IPS-20b (cell line): ENCODE measurements at regions not wholly inside any gene's neighbourhood (a gene's known extent, or its start where the extent isn't known, plus 50 kb on each side); places are given as distances from the start of the nearest gene placed in this dataset.
A peak's percentile ranks its signal among the peaks of the same experiment; 100 is the strongest.

Experiments
- H3K27ac ChIP-seq: one replicate; pipeline ENCODE4 v1.5.1; 2013; ENCODE audit warnings: low read length
- H3K27me3 ChIP-seq: 2 replicates; pipeline ENCODE4 v1.6.1; 2013; ENCODE audit warnings: mild to moderate bottlenecking, low read length, inconsistent platforms; ENCODE audit not compliant: insufficient read depth
- H3K36me3 ChIP-seq: 2 replicates; pipeline ENCODE4 v1.6.1; 2013; ENCODE audit warnings: low read depth, mild to moderate bottlenecking, inconsistent platforms, low read length, moderate library complexity; ENCODE audit not compliant: insufficient read depth
- H3K4me1 ChIP-seq: 2 replicates; pipeline ENCODE4 v1.6.1; 2013; ENCODE audit warnings: mild to moderate bottlenecking, control low read depth, inconsistent platforms, low read length, moderate library complexity; ENCODE audit not compliant: insufficient read depth
- H3K4me3 ChIP-seq: 2 replicates; pipeline ENCODE4 v1.5.1; 2013; ENCODE audit warnings: mild to moderate bottlenecking, low read length, inconsistent platforms
- H3K9ac ChIP-seq: 2 replicates; pipeline ENCODE4 v1.6.1; 2013; ENCODE audit warnings: low read depth, mild to moderate bottlenecking, inconsistent platforms, low read length, moderate library complexity
- H3K9me3 ChIP-seq: 2 replicates; pipeline ENCODE4 v1.6.1; 2013; ENCODE audit warnings: mild to moderate bottlenecking, low read depth, low read length, inconsistent platforms; ENCODE audit not compliant: insufficient read depth

DNA sequence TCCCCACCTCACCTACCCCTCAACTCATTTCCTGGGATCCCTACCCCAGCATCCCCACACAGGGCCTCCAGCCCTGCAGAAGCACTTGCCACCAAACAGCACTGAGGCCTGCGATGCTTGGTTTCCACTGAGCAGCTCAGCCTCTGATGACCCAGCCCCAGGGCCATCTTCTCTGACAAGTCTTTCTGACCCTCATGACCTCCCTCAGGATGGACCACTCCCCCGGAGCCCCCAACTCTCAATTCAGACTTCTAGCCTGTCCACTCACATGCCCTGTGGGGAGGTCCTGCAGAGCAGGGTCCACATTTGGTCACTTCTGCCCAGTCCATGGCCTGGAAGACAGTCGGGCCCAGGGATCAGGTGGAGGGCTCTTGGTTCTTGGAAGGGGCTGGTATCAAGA is 63.4 kb upstream of the SPATA12 start:
- Histone ChIP-seq H3K9ac (no peak overlapping the region), H3K4me3 (no peak overlapping the region), H3K9me3 (no peaks in the 10 kb centered on the region), H3K4me1 (no peaks in the 10 kb centered on the region), H3K27me3 (no peaks in the 10 kb centered on the region), H3K27ac (no peak overlapping the region), H3K36me3 (no peaks in the 10 kb centered on the region)

DNA sequence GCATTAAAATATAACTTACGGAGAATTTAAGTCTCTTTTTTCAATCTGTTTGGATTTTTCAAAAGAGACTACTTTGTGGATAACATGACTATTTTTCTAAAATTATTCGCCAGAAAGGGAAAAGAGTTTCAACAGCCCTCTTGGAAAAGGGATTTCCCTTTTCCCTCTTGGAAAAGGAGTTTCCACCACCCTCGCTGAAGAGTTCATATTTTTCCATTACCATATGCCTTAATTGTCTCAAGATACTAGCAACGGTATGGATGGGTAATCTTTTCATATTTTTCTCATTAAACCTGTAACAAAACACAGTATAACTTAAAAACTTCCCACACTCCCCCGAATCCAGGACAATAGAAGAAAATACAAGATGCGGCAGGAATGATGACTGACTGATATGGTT is 66.1 kb upstream of the SPATA12 start:
- H3K27ac ChIP-seq, result no peak overlapping the region
- peaks cover 5% of the 10 kb centered on the region; the same call in 1 of the 2 replicates for H3K27me3 ChIP-seq
- H3K36me3 ChIP-seq, result no peaks in the 10 kb centered on the region
- H3K9ac ChIP-seq, result no peak overlapping the region
- no peak overlapping the region for H3K4me3 ChIP-seq
- H3K4me1 ChIP-seq, result no peaks in the 10 kb centered on the region
- no peaks in the 10 kb centered on the region for H3K9me3 ChIP-seq

DNA sequence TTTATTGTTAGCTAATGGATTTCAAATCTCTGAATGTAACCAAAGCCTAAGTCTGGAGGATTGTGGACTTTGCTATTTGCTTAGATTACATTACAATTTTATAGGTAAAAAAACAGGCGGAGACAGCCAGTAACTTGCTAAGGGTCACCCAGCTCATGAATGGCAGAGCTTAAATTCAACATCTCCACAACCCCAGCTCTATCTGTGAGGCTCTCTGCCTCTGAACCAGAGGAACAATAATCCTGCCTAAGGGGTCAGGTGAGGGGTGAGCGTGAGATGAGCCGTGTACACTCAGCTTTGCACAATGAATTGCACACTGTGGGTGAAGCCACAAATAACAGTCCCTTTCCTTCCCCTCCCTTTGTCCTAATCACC is 69.8 kb upstream of the SPATA12 start:
- Histone ChIP-seq H3K9ac (no peak overlapping the region), H3K27ac (no peak overlapping the region), H3K4me3 (no peak overlapping the region), H3K9me3 (no peaks in the 10 kb centered on the region), H3K27me3 (peaks cover 5% of the 10 kb centered on the region; the same call in 1 of the 2 replicates), H3K36me3 (no peaks in the 10 kb centered on the region), H3K4me1 (peaks cover 7% of the 10 kb centered on the region; the same call in 1 of the 2 replicates)

DNA sequence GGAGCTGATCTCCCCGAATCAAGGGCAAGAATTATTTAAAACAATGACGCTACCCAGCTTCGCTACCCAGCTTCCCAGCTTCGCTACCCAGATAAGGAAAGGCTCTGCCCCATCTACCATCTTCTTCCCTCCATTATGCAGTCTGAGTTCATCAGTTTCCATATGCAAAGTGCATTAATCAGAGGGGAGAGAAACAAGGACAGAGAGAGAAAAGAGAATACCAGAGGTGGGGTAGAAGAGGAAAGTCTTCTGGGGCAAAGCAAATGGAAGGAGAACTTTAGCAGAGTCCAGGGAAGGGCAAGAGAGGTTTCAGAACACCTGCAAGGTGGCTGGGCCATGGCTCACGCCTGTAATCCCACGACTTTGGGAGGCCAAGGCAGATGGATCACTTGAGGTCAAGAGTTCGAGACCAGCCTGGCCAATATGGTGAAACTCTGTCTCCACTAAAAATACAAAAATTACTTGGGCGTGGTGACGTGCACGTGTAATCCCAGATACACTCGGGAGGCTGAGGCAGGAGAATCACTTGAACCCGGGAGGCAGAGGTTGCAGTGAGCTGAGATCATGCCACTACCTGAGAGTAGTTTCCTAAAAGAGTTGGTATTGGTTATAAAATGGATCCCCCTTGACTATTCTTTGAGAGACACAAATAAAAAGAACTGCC is 70.4 kb upstream of the SPATA12 start:
- H3K36me3 ChIP-seq, result no peaks in the 10 kb centered on the region
- no peak overlapping the region for H3K9ac ChIP-seq
- no peak overlapping the region for H3K4me3 ChIP-seq
- peaks cover 5% of the 10 kb centered on the region; the same call in 1 of the 2 replicates for H3K27me3 ChIP-seq
- peaks cover 7% of the 10 kb centered on the region; the same call in 1 of the 2 replicates for H3K4me1 ChIP-seq
- H3K27ac ChIP-seq, result no peak overlapping the region
- H3K9me3 ChIP-seq, result no peaks in the 10 kb centered on the region

DNA sequence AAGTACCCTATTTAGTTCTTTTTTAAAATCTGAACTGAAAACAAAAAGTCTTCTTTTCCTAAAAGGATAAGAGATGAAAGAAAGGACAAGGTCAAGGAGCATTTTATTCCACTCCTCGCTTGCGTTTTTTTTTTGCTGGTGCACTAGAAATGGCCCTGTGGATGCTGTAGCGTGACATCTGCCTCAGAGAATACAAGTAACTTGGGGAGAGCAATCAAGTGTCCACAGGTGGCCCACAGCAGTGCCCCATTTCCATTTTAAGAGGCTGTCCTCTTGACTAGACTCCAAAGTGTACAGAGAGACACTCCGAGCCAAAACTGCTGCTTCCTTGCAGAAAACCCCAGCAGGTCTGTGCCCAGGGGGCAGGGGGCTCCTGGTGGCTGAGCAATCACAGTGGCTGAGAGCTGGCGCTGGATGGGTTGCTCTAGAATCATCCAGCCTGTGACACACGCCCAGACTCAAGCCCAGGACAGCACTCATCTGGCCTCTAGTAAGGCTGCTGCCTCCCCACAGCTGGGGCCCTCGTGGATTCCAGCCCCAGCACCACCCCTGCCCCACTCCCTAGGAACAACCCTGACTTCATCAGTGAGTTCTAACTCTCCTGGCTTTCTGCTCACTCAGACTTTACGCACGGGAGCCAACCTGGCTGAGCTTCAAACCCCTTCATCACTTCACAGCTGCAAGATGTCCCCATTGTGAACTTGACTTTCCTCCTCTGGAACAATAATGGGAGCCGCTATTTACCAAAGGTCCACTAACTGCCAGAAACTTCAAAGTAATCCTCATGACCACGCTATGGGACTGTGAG is 71.1 kb upstream of the SPATA12 start:
- H3K27ac ChIP-seq, result no peak overlapping the region
- H3K9me3 ChIP-seq, result no peaks in the 10 kb centered on the region
- H3K36me3 ChIP-seq, result no peaks in the 10 kb centered on the region
- H3K9ac ChIP-seq, result no peak overlapping the region
- H3K4me3 ChIP-seq, result peak overlapping the region; percentile 17; the same call in 1 of the 2 replicates
- peaks cover 5% of the 10 kb centered on the region; the same call in 1 of the 2 replicates for H3K27me3 ChIP-seq
- peaks cover 7% of the 10 kb centered on the region; the same call in 1 of the 2 replicates for H3K4me1 ChIP-seq

DNA sequence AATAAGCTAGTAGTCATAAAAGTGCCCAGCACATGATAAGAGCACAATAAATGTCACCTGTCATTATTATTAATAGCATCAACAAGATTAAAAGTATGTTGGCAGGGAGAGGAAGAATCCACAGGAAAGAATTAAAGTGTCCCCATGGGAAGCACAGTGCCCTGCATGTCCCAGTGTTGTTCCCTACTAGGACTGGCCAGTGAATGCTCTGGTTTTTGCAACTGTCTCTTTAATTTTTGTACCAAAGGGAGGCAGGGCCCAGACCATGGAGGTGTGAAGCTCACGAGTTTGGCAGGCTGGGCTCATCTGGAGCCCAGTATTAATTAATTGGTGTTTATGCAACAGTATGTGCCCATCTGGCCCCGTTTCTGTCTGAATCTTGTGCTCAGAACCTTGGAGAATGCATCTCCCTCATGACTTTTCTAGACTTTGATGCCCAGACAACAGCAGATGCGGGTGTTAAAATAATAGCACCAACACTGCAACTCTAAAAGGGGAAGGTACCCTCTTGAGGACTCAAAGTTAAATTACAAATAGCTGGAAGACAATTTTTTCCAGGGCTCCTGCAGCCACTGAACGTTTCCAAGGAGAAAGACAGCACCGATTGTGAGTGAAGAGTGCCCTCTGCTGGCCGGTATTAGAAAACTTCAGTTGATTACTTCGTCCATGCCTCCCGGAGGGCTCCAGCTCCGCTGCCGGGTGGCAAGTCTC is 71.9 kb upstream of the SPATA12 start:
- H3K9me3 ChIP-seq, result no peaks in the 10 kb centered on the region
- H3K4me1 ChIP-seq, result peaks cover 7% of the 10 kb centered on the region; the same call in 1 of the 2 replicates
- no peaks in the 10 kb centered on the region for H3K36me3 ChIP-seq
- H3K27me3 ChIP-seq, result peaks cover 5% of the 10 kb centered on the region; the same call in 1 of the 2 replicates
- H3K9ac ChIP-seq, result no peak overlapping the region
- H3K4me3 ChIP-seq, result peak overlapping the region; percentile 17; the same call in 1 of the 2 replicates
- no peak overlapping the region for H3K27ac ChIP-seq

DNA sequence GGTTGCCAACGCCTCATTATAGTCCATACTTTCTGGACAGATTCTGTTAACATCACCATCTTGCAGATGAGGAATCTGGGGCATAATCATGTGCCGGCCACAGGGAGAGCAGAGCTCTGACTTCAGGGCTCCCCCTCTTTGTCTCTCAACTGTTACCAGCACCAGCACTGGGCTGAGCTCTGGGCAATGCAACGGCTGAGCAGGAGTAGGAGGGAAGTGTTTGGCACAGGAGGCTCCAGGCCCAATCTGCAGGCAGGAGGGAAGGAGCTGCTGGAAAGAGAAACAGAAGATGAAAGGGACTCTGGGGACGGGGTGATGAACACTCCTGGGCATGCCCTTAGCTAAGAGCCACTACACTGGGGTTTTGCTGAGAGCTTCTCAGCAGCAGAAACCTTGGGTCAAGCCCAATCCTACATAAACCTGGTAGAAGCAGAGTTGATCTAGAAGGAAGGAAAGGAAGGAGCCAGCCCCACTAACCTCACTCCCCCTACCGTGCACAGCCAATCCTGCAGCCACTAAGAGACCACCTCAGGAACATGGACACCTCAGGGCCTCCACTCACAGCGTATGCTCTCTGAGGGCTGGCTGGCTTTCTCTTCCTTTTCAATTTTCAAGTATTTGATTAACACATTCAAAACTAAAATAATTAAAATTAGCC is 73.1 kb upstream of the SPATA12 start:
- H3K9ac ChIP-seq, result no peak overlapping the region
- H3K36me3 ChIP-seq, result no peaks in the 10 kb centered on the region
- H3K27ac ChIP-seq, result no peak overlapping the region
- peaks cover 5% of the 10 kb centered on the region; the same call in 1 of the 2 replicates for H3K27me3 ChIP-seq
- no peak overlapping the region for H3K4me3 ChIP-seq
- no peaks in the 10 kb centered on the region for H3K9me3 ChIP-seq
- H3K4me1 ChIP-seq, result peaks cover 7% of the 10 kb centered on the region; the same call in 1 of the 2 replicates

DNA sequence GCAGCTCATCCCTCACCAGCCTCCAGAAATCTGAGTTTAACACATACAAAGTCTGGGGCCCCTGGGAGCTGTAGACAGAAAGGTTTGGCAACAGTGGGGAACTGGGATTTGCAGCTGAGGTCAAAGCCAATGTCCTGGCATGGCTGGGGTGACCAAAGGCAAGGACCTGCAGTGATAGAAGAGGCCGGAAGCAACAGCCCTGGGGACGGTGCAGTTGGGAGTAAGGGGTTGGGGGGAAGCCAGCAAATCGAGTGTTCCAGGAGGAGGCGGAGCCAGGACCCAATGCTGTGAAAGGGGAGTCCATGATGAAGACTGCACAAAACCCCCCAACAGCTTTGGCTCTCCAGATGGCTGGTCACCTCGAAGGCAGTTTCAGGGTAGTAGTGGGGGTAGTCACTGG is 74.1 kb upstream of the SPATA12 start:
- Histone ChIP-seq H3K27ac (no peak overlapping the region), H3K27me3 (peaks cover 5% of the 10 kb centered on the region; the same call in 1 of the 2 replicates), H3K9me3 (no peaks in the 10 kb centered on the region), H3K36me3 (no peaks in the 10 kb centered on the region), H3K4me3 (no peak overlapping the region), H3K9ac (no peak overlapping the region), H3K4me1 (peaks cover 7% of the 10 kb centered on the region; the same call in 1 of the 2 replicates)

DNA sequence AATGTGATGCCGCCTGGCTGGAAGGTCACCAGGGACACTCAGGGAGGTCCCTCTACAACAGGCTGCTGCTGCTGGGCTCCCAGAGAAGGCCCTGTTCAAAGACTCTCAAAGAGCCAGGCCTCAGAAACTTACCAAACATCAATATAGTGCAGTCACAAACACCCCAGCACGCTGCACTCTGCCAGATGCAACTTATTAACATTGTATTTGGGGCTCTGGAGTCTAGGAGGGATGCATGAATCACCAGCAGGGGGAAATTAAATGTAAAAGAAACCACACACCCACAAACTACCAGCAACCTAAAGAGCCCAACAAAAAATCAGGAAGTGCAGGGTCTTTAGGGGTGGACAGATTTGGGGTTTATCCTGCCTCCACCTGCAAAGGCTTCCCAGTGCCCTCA is 74.6 kb upstream of the SPATA12 start:
- H3K9ac ChIP-seq, result no peak overlapping the region

DNA sequence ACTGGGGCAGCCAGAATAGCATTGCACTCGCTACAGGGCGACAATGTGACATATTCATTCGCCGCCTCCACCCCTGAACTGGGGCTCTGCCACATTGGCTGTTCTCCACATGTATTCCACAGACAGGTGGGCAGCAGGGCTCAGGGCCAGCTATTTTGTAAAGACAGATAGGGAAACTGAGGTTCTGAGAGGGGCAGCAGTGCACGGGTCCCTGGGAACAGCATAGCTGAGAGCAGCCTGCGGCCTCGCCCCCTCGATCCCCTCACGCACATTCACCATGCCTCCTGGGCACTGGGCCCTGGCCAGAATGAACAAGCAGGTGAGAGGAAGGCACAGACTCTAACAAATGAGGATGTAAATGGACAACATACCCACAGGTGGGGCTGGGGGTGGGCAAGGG is 75.0 kb upstream of the SPATA12 start:
- no peaks in the 10 kb centered on the region for H3K36me3 ChIP-seq
- peaks cover 5% of the 10 kb centered on the region; the same call in 1 of the 2 replicates for H3K27me3 ChIP-seq
- H3K4me1 ChIP-seq, result peaks cover 7% of the 10 kb centered on the region; the same call in 1 of the 2 replicates
- no peak overlapping the region for H3K9ac ChIP-seq
- no peak overlapping the region for H3K27ac ChIP-seq
- H3K9me3 ChIP-seq, result no peaks in the 10 kb centered on the region
- no peak overlapping the region for H3K4me3 ChIP-seq

More for the DNA sequence above, 74.6 kb upstream of the SPATA12 start:
- H3K27ac ChIP-seq, result no peak overlapping the region
- H3K9me3 ChIP-seq, result no peaks in the 10 kb centered on the region
- H3K27me3 ChIP-seq, result peaks cover 5% of the 10 kb centered on the region; the same call in 1 of the 2 replicates
- no peaks in the 10 kb centered on the region for H3K36me3 ChIP-seq
- no peak overlapping the region for H3K4me3 ChIP-seq
- peaks cover 7% of the 10 kb centered on the region; the same call in 1 of the 2 replicates for H3K4me1 ChIP-seq

DNA sequence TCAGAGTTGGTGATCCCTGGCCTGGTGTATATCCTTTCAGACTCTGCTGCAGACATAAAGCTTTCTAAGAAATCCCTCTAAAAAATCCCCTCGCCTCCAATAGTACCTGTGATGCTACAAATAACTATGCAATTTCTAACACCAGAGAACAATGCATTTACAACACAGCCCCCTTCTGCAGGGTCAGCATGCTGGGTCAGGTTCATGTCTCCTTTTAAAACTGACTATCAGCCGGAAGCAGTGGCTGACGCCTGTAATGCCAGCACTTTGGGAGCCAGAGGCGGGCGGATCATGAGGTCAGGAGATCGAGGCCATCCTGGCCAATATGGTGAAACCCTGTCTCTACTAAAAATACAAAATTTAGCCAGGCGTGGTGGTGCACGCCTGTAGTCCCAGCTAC is 77.0 kb upstream of the SPATA12 start:
- Histone ChIP-seq H3K9me3 (no peaks in the 10 kb centered on the region), H3K4me1 (peaks cover 7% of the 10 kb centered on the region; the same call in 1 of the 2 replicates), H3K27me3 (no peaks in the 10 kb centered on the region), H3K9ac (no peak overlapping the region), H3K4me3 (no peak overlapping the region), H3K36me3 (no peaks in the 10 kb centered on the region), H3K27ac (no peak overlapping the region)
